Mesenchymal stem cell (in vitro differentiated cells and primary cell): ENCODE measurements at regions not wholly inside any gene's neighbourhood (a gene's known extent, or its start where the extent isn't known, plus 50 kb on each side); places are given as distances from the start of the nearest gene placed in this dataset.
A peak's percentile ranks its signal among the peaks of the same experiment; 100 is the strongest.
"Not testable (repeated sequence)": the region's sequence is repeated elsewhere in the genome, so short reads cannot be mapped to it uniquely, and the experiment has no call there.

Experiments used
- DNase-seq: peaks from one replicate; pipeline ENCODE4 v3.0.0-alpha.2; 2013
- H2AFZ ChIP-seq: one replicate; pipeline ENCODE4 v1.6.1; 2013; ENCODE audit warnings: low read depth, mild to moderate bottlenecking, control low read depth, inconsistent platforms, low read length, moderate library complexity
- H2AK5ac ChIP-seq: 2 replicates; pipeline ENCODE4 v1.6.1; 2013; ENCODE audit warnings: low read length, moderate library complexity, mild to moderate bottlenecking, inconsistent platforms; ENCODE audit not compliant: severe bottlenecking
- H2BK120ac ChIP-seq: one replicate; pipeline ENCODE4 v1.6.1; 2013; ENCODE audit warnings: low read depth, mild to moderate bottlenecking, inconsistent platforms, low read length, moderate library complexity
- H2BK12ac ChIP-seq, 2 experiments: one replicate each; pipeline ENCODE4 v1.6.1; 2013; ENCODE audit warnings: inconsistent platforms in 2 of 2, low read length in 2 of 2, mild to moderate bottlenecking in 2 of 2, moderate library complexity in 2 of 2, control low read depth in 1 of 2
- H2BK15ac ChIP-seq: one replicate; pipeline ENCODE4 v1.6.1; 2013; ENCODE audit warnings: mild to moderate bottlenecking, low read depth, inconsistent platforms; ENCODE audit not compliant: poor library complexity, severe bottlenecking
- H2BK5ac ChIP-seq: 2 replicates; pipeline ENCODE4 v1.6.1; 2013; ENCODE audit warnings: low read depth, mild to moderate bottlenecking, low read length, control low read depth, inconsistent platforms; ENCODE audit not compliant: poor library complexity, severe bottlenecking
- H3K14ac ChIP-seq, 2 experiments: one replicate each; pipeline ENCODE4 v1.6.1; 2013; ENCODE audit warnings: inconsistent platforms in 2 of 2, low read length in 2 of 2, control low read depth in 1 of 2, mild to moderate bottlenecking in 1 of 2, moderate library complexity in 1 of 2
- H3K18ac ChIP-seq, 2 experiments: one replicate each; pipeline ENCODE4 v1.6.1; 2013; ENCODE audit warnings: inconsistent platforms in 2 of 2, low read length in 2 of 2, control low read depth in 1 of 2, low read depth in 1 of 2, mild to moderate bottlenecking in 1 of 2
- H3K23ac ChIP-seq, 2 experiments: one replicate each; pipeline ENCODE4 v1.6.1; 2013; ENCODE audit warnings: inconsistent platforms in 2 of 2, low read length in 2 of 2, mild to moderate bottlenecking in 2 of 2, moderate library complexity in 2 of 2, control low read depth in 1 of 2
- H3K27ac ChIP-seq: 2 replicates; pipeline ENCODE4 v1.5.1; 2013; ENCODE audit warnings: mild to moderate bottlenecking, moderate library complexity, low read length, control low read depth, inconsistent platforms; ENCODE audit not compliant: poor library complexity, severe bottlenecking
- H3K27me3 ChIP-seq, 2 experiments: 2 replicates each; pipeline versions ENCODE4 v1.6.1 to v1.7.0; 2013; ENCODE audit warnings: low read length in 2 of 2, mild to moderate bottlenecking in 2 of 2, moderate library complexity in 2 of 2, control low read depth in 1 of 2, inconsistent platforms in 1 of 2; ENCODE audit not compliant: control insufficient read depth in 1 of 2, insufficient read depth in 1 of 2
- H3K36me3 ChIP-seq, 2 experiments: 2 replicates each; pipeline versions ENCODE4 v1.6.1 to v1.7.0; 2013; ENCODE audit warnings: low read length in 2 of 2, control low read depth in 1 of 2, inconsistent platforms in 1 of 2, low read depth in 1 of 2, mild to moderate bottlenecking in 1 of 2; ENCODE audit not compliant: insufficient read depth in 2 of 2, control insufficient read depth in 1 of 2
- H3K4ac ChIP-seq, 2 experiments: one replicate each; pipeline ENCODE4 v1.6.1; 2013; ENCODE audit warnings: inconsistent platforms in 2 of 2, low read length in 2 of 2, mild to moderate bottlenecking in 2 of 2, moderate library complexity in 2 of 2, control low read depth in 1 of 2, low read depth in 1 of 2
- H3K4me1 ChIP-seq: 2 replicates; pipeline ENCODE4 v1.6.1; 2013; ENCODE audit warnings: low read depth, low read length, control low read depth; ENCODE audit not compliant: control insufficient read depth, insufficient read depth
- H3K4me2 ChIP-seq: 2 replicates; pipeline ENCODE4 v1.6.1; 2013; ENCODE audit warnings: low read length, mild to moderate bottlenecking, inconsistent platforms; ENCODE audit not compliant: poor library complexity, severe bottlenecking
- H3K4me3 ChIP-seq, 2 experiments: 2 replicates each; pipeline versions ENCODE4 v1.5.1 to v1.7.0; 2013; ENCODE audit warnings: low read length in 2 of 2, mild to moderate bottlenecking in 2 of 2, control low read depth in 1 of 2, low read depth in 1 of 2; ENCODE audit not compliant: insufficient read depth in 1 of 2
- H3K79me1 ChIP-seq: replicated peaks from 2 replicates; pipeline ENCODE4 v1.6.1; 2013; ENCODE audit warnings: mild to moderate bottlenecking, control low read depth, low read length, inconsistent platforms; ENCODE audit not compliant: poor library complexity, severe bottlenecking
- H3K9ac ChIP-seq: 2 replicates; pipeline ENCODE4 v1.7.0; 2013; ENCODE audit warnings: mild to moderate bottlenecking, low read length, moderate library complexity
- H3K9me3 ChIP-seq: 2 replicates; pipeline ENCODE4 v1.7.0; 2013; ENCODE audit warnings: mild to moderate bottlenecking, low read length; ENCODE audit not compliant: control insufficient read depth
- H4K8ac ChIP-seq: one replicate; pipeline ENCODE4 v1.6.1; 2013; ENCODE audit warnings: inconsistent platforms, mild to moderate bottlenecking, low read length, moderate library complexity
- H4K91ac ChIP-seq: one replicate; pipeline ENCODE4 v1.6.1; 2013; ENCODE audit warnings: mild to moderate bottlenecking, low read length, inconsistent platforms
- WGBS: methylation state at CpG from one replicate; pipeline ENCODE4 v1.1.7; 2013; ENCODE audit warnings: mixed read lengths; 5-methylcytosine and 5-hydroxymethylcytosine counted together

DNA sequence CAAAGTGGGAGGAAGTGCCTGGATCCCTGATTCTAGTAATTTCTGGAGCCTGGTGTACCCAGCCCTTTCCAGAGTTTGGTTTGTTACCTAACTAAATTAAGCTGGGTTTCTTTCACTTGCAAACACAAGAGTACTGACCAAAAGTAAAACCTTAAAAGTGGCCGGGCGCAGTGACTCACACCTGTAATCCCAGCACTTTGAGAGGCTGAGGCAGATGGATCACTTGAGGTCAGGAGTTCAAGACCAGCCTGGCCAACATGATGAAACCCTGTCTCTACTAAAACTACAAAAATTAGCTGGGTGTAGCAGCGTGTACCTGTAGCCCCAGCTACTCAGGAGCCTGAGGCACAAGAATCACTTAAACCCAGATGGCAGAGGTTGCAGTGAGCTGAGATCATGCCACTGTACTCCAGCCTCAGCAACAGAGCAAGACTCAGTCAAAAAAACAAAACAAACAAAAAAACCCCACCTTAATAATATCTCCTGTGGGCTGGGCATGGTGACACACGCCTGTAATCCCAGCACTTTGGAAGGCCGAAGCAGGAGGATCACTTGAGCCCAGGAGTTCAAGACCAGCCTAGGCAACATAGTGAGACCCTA, 78.0 kb upstream of the BLID start:
- not testable (repeated sequence) for H3K4me3 ChIP-seq, H3K9me3 ChIP-seq, H3K27ac ChIP-seq, H3K79me1 ChIP-seq, H3K27me3 ChIP-seq, DNase-seq, H3K23ac ChIP-seq, H2AFZ ChIP-seq, H3K4me1 ChIP-seq, H2BK5ac ChIP-seq, H3K4me2 ChIP-seq, H3K14ac ChIP-seq
- Histone ChIP-seq H2BK12ac (peak overlapping the region; percentile 29 to 96), H4K91ac (peak overlapping the region; percentile 29), H2BK15ac (peak overlapping the region; percentile 19), H2BK120ac (peak overlapping the region; percentile 80), H3K9ac (peak overlapping the region; percentile 65), H3K4ac (peak overlapping the region; percentile 82 to 83), H2AK5ac (peak overlapping the region; percentile 75), H4K8ac (peak overlapping the region; percentile 45), H3K36me3 (peaks cover 0 to 10% of the 10 kb centered on the region in 2 experiments), H3K18ac (peak overlapping the region in 1 of 2 experiments; percentile 86)
- WGBS: 64% methylated on average over 5 of the region's 5 CpGs

DNA sequence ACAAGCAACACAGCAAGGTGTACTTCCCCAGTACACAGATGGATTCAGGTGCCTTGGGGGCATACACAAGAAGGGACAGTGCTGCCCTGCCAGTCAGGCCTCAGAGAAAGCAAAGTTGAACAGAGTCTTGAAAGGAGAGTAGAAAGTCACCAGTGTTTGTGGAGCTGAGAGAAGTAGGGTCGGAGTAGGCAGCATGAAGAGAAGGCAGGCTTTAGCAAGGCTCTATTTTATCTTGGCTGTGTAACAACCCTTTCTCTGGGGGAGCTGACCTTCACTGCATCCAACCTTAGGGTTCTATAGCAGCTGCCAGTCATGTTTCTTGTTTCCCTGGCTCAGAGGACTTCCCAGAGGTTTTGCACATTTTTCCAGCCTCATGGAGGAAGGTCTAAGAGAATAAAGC, 77.4 kb upstream of the BLID start:
- Histone ChIP-seq H4K8ac (peak overlapping the region; percentile 45), H3K4ac (peak overlapping the region; percentile 82), H3K36me3 (peaks cover 0 to 10% of the 10 kb centered on the region in 2 experiments), H4K91ac (peak overlapping the region; percentile 29), H3K4me3 (no peak overlapping the region), H2BK120ac (peak overlapping the region; percentile 50), H3K18ac (peak overlapping the region; percentile 85 to 86), H3K27me3 (no peaks in the 10 kb centered on the region), H3K9me3 (no peaks in the 10 kb centered on the region), H2AFZ (no peak overlapping the region), H3K27ac (no peak overlapping the region), H2BK5ac (no peak overlapping the region), H3K4me1 (peaks cover 1% of the 10 kb centered on the region), H3K9ac (peak overlapping the region; percentile 65), H3K79me1 (peaks cover 3% of the 10 kb centered on the region), H2AK5ac (peak overlapping the region; percentile 18), H2BK15ac (no peak overlapping the region), H2BK12ac (peak overlapping the region; percentile 29 to 96), H3K23ac (no peak overlapping the region), H3K4me2 (no peak overlapping the region), H3K14ac (no peak overlapping the region)
- DNase-seq: no peak
- WGBS: 90% methylated on average over 1 of the region's 1 CpG

DNA sequence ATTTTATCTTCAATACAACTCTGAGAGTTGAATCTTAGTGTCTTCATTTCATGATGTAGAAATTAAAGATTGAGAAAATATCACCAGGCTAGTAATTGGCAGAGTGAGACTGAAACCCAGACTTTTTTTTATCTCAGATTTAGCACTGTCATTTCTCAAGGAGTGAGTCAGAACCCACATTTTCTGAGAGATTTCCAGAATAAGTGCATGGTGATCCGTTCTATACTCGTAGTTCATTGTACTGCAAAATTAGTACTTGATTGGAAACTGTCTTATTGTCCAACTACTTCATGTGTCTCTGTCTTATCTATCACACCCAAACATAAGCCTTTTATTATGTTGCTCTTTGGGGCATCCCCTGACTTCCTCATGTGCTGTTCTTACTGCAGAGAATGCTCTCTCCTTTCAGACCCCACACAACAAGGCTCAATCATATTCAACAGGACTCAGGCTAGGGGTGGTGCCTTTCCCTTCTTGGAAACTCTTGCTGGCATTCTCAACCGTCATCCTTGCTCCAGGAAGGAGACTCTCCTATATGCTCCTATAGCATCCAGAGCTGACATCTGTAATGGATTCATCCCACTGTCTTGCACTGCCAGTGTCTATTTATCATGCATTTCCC, 76.7 kb upstream of the BLID start:
- peak; percentile 73 for DNase-seq
- H3K27ac ChIP-seq: peak overlapping the region; percentile 1
- peak overlapping the region; percentile 40 for H2BK120ac ChIP-seq
- H3K4me2 ChIP-seq: no peak overlapping the region
- peak overlapping the region; percentile 37 to 75 for H2BK12ac ChIP-seq
- no peak overlapping the region for H3K4ac ChIP-seq
- H2BK5ac ChIP-seq: no peak overlapping the region
- H3K18ac ChIP-seq: peak overlapping the region; percentile 14 to 70
- H2BK15ac ChIP-seq: no peak overlapping the region
- H2AK5ac ChIP-seq: peak overlapping the region; percentile 53
- H3K9ac ChIP-seq: peak overlapping the region; percentile 65
- H3K23ac ChIP-seq: no peak overlapping the region
- H3K79me1 ChIP-seq: peaks cover 3% of the 10 kb centered on the region
- peaks cover 1% of the 10 kb centered on the region for H3K4me1 ChIP-seq
- no peak overlapping the region for H4K91ac ChIP-seq
- no peaks in the 10 kb centered on the region for H3K27me3 ChIP-seq
- H4K8ac ChIP-seq: peak overlapping the region; percentile 45
- no peak overlapping the region for H3K14ac ChIP-seq
- 34% methylated on average over 3 of the region's 3 CpGs for WGBS
- no peak overlapping the region for H2AFZ ChIP-seq
- H3K9me3 ChIP-seq: no peaks in the 10 kb centered on the region
- no peak overlapping the region for H3K4me3 ChIP-seq
- H3K36me3 ChIP-seq: peaks cover 0 to 16% of the 10 kb centered on the region in 2 experiments

DNA sequence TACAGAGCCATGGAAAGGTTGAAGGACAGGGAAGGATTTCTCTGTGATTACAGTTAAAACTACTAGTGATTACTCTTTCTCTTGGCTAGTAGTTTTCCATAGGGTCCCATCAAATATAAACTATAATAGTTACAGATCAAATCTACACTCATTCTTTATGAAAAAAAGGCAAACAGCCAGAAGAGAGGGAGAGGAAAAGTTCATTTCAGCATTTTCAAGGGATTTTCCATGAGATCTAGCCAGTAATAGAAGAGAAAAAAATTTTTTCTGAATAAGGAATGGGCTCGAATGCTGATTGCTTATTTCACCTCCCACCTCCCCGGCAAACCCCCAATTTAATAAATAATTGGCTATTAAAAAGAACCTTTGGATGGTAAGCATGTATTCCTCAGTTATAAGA, 74.8 kb upstream of the BLID start:
- Histone ChIP-seq H2BK15ac (no peak overlapping the region), H2BK5ac (no peak overlapping the region), H2AFZ (no peak overlapping the region), H3K36me3 (peaks cover 0 to 14% of the 10 kb centered on the region in 2 experiments), H3K23ac (no peak overlapping the region), H3K4ac (no peak overlapping the region), H4K91ac (no peak overlapping the region), H3K27ac (no peak overlapping the region), H2BK120ac (no peak overlapping the region), H2BK12ac (no peak overlapping the region), H3K79me1 (peaks cover 4% of the 10 kb centered on the region), H3K4me2 (no peak overlapping the region), H3K9ac (peak overlapping the region; percentile 71), H4K8ac (no peak overlapping the region), H3K27me3 (no peaks in the 10 kb centered on the region), H3K18ac (no peak overlapping the region), H3K4me1 (peaks cover 1% of the 10 kb centered on the region), H3K14ac (no peak overlapping the region), H2AK5ac (no peak overlapping the region), H3K4me3 (no peak overlapping the region), H3K9me3 (peaks cover 5% of the 10 kb centered on the region)
- DNase-seq: no peak
- no CpG with 5 or more reads among the region's 2 CpGs for WGBS
